GM23338 (cell line): ENCODE measurements at regions not wholly inside any gene's neighbourhood (a gene's known extent, or its start where the extent isn't known, plus 50 kb on each side); places are given as distances from the start of the nearest gene placed in this dataset.

Source experiments
- CREB1 ChIP-seq: fragments of 250-450 bp; sonication (Bioruptor Pico); IDR thresholded peaks from 2 replicates; pipeline ENCODE4 v1.5.0; 2020; ENCODE audit warnings: low read depth, mild to moderate bottlenecking, moderate library complexity
- EZH2 ChIP-seq: fragments of 200-600 bp; sonication (generic); IDR thresholded peaks from one replicate; pipeline ENCODE4 v1.8.0; 2017; ENCODE audit warnings: antibody characterized with exemption, mild to moderate bottlenecking, low read depth; ENCODE audit not compliant: unreplicated experiment
- EZH2phosphoT487 ChIP-seq: fragments of 200-600 bp; sonication (generic); IDR thresholded peaks from one replicate; pipeline ENCODE4 v1.8.1; 2018; ENCODE audit warnings: antibody characterized with exemption; ENCODE audit not compliant: unreplicated experiment
- JUNB ChIP-seq: IDR thresholded peaks from one replicate; pipeline ENCODE4 v1.6.1; 2016; ENCODE audit warnings: antibody characterized with exemption; ENCODE audit not compliant: unreplicated experiment
- NANOG ChIP-seq: IDR thresholded peaks from 2 replicates; pipeline ENCODE4 v1.6.1; 2016; ENCODE audit warnings: antibody characterized with exemption, borderline replicate concordance
- POLR2AphosphoS5 ChIP-seq: IDR thresholded peaks from 2 replicates; pipeline ENCODE4 v1.6.1; 2016; ENCODE audit warnings: antibody characterized with exemption, low read depth
- REST ChIP-seq: IDR thresholded peaks from one replicate; pipeline ENCODE4 v1.6.1; 2018; ENCODE audit warnings: antibody characterized with exemption; ENCODE audit not compliant: unreplicated experiment
- ZNF331 ChIP-seq: fragments of 250-450 bp; sonication (Bioruptor Pico); IDR thresholded peaks from 2 replicates; pipeline ENCODE4 v1.5.0; 2020; ENCODE audit warnings: low read depth, mild to moderate bottlenecking, moderate library complexity
- TF ChIP-seq, protein P1 (sequence below), 2 experiments: fragments of 200-600 bp in 1 of 2; sonication (generic) in 1 of 2; conservative IDR thresholded peaks; 2 replicates each; pipeline versions ENCODE4 v1.5.1 to v1.6.1; 2016 to 2017; ENCODE audit warnings: antibody characterized with exemption in 2 of 2, low read depth in 2 of 2, mild to moderate bottlenecking in 2 of 2, moderate library complexity in 1 of 2

GRCh38 chr5:173794901-173795416 lies 93.2 kb upstream of the CPEB4 start:
- TF ChIP-seq, protein P1, sequence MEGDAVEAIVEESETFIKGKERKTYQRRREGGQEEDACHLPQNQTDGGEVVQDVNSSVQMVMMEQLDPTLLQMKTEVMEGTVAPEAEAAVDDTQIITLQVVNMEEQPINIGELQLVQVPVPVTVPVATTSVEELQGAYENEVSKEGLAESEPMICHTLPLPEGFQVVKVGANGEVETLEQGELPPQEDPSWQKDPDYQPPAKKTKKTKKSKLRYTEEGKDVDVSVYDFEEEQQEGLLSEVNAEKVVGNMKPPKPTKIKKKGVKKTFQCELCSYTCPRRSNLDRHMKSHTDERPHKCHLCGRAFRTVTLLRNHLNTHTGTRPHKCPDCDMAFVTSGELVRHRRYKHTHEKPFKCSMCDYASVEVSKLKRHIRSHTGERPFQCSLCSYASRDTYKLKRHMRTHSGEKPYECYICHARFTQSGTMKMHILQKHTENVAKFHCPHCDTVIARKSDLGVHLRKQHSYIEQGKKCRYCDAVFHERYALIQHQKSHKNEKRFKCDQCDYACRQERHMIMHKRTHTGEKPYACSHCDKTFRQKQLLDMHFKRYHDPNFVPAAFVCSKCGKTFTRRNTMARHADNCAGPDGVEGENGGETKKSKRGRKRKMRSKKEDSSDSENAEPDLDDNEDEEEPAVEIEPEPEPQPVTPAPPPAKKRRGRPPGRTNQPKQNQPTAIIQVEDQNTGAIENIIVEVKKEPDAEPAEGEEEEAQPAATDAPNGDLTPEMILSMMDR (conservative IDR thresholded peaks at IDR 0.05; ENCODE audit: low read depth in 2 of 2) = no peak
- TF ChIP-seq POLR2AphosphoS5 = no peak
- TF ChIP-seq REST = no peak
- no peak for TF ChIP-seq ZNF331
- TF ChIP-seq EZH2 = no peak
- TF ChIP-seq JUNB = no peak
- TF ChIP-seq EZH2phosphoT487 = no peak
- TF ChIP-seq NANOG = no peak
- TF ChIP-seq CREB1 = no peak
